ENCODE measurements at regions not wholly inside any gene's neighbourhood (a gene's known extent, or its start where the extent isn't known, plus 50 kb on each side); places are given as distances from the start of the nearest gene placed in this dataset.

DNA sequence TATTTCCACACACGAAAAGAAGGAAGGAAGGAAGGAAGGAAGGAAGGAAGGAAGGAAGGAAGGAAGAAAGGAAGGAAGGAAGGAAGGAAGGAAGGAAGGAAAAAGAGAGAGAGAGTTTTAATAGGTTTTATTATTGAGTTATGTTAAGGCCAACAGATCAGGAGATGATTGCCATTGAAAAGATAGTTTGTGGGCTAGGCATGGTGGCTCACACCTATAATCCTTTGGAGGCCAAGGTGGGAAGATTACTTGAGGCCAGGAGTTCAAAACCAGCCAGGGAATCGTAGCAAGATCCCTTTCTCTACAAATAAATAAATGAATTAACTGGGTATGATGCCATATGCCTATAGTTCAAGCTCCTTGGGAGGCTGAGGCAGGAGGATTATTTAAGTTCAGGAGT, 877.2 kb downstream of the TLE4 start:
- TF ChIP-seq CTCF (IDR thresholded peaks at IDR 0.05) (no peak), POLR2A (IDR thresholded peaks at IDR 0.05) (no peak)

All from adrenal gland (tissue), 5 donors.